Body of pancreas (tissue), 4 donors: ENCODE measurements at regions not wholly inside any gene's neighbourhood (a gene's known extent, or its start where the extent isn't known, plus 50 kb on each side); places are given as distances from the start of the nearest gene placed in this dataset.

ENCODE experiments used
- ATAC-seq: fragments of 150-250 bp; one replicate; pipeline ENCODE4 v1.9.1; 2016
- DNase-seq, 4 donors: peaks; one replicate each; pipeline ENCODE4 v3.0.0-alpha.2; 2019
- H3K27ac ChIP-seq, 4 donors: fragments of 200-600 bp; sonication (generic); 1 replicate in 3 of 4; 2 replicates in 1 of 4; pipeline versions ENCODE4 v1.5.1 to v1.6.1; 2016 to 2019; ENCODE audit warnings: mild to moderate bottlenecking in 1 of 4, mixed read lengths in 1 of 4, moderate library complexity in 1 of 4
- H3K27me3 ChIP-seq, 2 donors: fragments of 200-600 bp; sonication (generic); one replicate each; pipeline ENCODE4 v1.6.0; 2016; ENCODE audit warnings: mild to moderate bottlenecking in 1 of 2
- H3K36me3 ChIP-seq, 2 donors: fragments of 200-600 bp; sonication (generic); replicated peaks in 1 of 2; 2 replicates each; pipeline ENCODE4 v1.5.1; 2016; ENCODE audit warnings: low read depth in 2 of 2; ENCODE audit not compliant: insufficient read depth in 1 of 2
- H3K4me1 ChIP-seq: fragments of 200-600 bp; sonication (generic); one replicate; pipeline ENCODE4 v1.6.0; 2016
- H3K4me3 ChIP-seq, 2 donors: fragments of 200-600 bp; sonication (generic); 1 replicate in 1 of 2; 2 replicates in 1 of 2; pipeline ENCODE4 v1.5.1; 2016 to 2019
- H3K9me3 ChIP-seq, 3 donors: fragments of 200-600 bp; sonication (generic); 1 replicate in 2 of 3; 2 replicates in 1 of 3; pipeline ENCODE4 v1.5.1; 2016
- POLR2A ChIP-seq, 3 donors: fragments of 450-650 bp; IDR thresholded peaks; one replicate each; pipeline ENCODE4 v1.6.1; 2016; ENCODE audit warnings: antibody characterized with exemption in 3 of 3, mild to moderate bottlenecking in 2 of 3
- WGBS, 2 donors: methylation state at CpG; one replicate each; pipeline ENCODE4 v1.1.5; 2017; 5-methylcytosine and 5-hydroxymethylcytosine counted together
- intact Hi-C: fragments of 100-400 bp; cut with DNase I; formaldehyde crosslinking; loops from one replicate; pipeline ENCODE4 v1.15.1; 2023
- TF ChIP-seq, protein P1 (sequence below), 7 experiments: fragments of 450-650 bp in 4 of 7; fragments of 200-600 bp in 3 of 7; sonication (generic) in 3 of 7; IDR thresholded peaks; one replicate each; pipeline ENCODE4 v1.5.1; 2016 to 2019; ENCODE audit warnings: antibody characterized with exemption in 7 of 7

DNA sequence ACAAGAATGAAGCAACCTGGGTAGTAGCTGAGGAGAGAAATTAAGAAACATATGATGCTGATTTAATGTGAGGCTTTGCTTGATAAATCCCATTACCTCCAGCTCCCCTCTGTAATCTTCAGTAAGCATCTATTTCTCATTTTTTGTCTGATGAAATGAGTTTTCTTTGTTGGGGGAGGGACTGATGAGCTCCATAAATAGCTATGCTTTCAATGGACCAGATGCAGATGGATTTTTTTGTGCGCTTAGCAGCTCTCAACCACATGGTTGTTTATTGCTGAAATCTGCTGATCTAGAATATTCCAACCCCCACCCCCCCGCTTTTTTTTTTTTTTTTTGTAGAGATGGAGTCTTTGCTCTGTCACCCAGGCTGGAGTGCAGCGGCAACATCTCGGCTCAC is 1082.0 kb downstream of the RAPGEF2 start:
- DNase-seq (no peak), ATAC-seq (no peak)
- no peak for TF ChIP-seq POLR2A (IDR thresholded peaks at IDR 0.05)
- TF ChIP-seq, protein P1, sequence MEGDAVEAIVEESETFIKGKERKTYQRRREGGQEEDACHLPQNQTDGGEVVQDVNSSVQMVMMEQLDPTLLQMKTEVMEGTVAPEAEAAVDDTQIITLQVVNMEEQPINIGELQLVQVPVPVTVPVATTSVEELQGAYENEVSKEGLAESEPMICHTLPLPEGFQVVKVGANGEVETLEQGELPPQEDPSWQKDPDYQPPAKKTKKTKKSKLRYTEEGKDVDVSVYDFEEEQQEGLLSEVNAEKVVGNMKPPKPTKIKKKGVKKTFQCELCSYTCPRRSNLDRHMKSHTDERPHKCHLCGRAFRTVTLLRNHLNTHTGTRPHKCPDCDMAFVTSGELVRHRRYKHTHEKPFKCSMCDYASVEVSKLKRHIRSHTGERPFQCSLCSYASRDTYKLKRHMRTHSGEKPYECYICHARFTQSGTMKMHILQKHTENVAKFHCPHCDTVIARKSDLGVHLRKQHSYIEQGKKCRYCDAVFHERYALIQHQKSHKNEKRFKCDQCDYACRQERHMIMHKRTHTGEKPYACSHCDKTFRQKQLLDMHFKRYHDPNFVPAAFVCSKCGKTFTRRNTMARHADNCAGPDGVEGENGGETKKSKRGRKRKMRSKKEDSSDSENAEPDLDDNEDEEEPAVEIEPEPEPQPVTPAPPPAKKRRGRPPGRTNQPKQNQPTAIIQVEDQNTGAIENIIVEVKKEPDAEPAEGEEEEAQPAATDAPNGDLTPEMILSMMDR (IDR thresholded peaks at IDR 0.05) = no peak
- H3K9me3 ChIP-seq = no peaks in the 10 kb centered on the region
- no peaks in the 10 kb centered on the region for H3K4me1 ChIP-seq
- H3K27ac ChIP-seq = no peak overlapping the region
- H3K4me3 ChIP-seq = no peak overlapping the region
- no peaks in the 10 kb centered on the region for H3K27me3 ChIP-seq
- WGBS, 2 donors = 89 to 99% methylated on average over 4 of the region's 4 CpGs
- intact Hi-C loops = no loop called here
- no peaks in the 10 kb centered on the region for H3K36me3 ChIP-seq

DNA sequence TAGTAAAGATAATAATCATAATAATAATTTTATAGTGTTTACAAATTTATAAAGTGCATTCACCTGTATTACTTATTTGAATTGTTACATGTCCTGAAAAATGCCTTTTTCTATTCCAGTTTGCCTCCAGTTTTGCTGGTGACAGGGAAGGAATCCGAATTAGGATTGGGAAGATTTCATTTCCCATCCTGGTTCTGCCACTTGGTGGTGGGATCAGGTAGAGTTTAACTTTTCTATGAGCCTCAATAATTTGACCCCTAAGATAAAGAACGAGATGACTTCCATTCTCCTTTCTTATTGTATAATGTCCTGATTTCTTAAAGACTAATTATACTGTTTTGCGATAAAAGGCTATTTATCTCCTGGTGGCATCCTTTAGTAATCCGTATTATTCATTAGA is 1090.9 kb downstream of the RAPGEF2 start:
- no peak overlapping the region for H3K27ac ChIP-seq
- no peaks in the 10 kb centered on the region for H3K9me3 ChIP-seq
- WGBS, 2 donors = 84 to 88% methylated on average over 4 of the region's 4 CpGs
- ATAC-seq (no peak), DNase-seq (no peak)
- TF ChIP-seq POLR2A (IDR thresholded peaks at IDR 0.05) = no peak
- TF ChIP-seq, protein P1 (IDR thresholded peaks at IDR 0.05) = no peak
- H3K27me3 ChIP-seq = no peaks in the 10 kb centered on the region
- no peaks in the 10 kb centered on the region for H3K4me1 ChIP-seq
- H3K36me3 ChIP-seq = no peaks in the 10 kb centered on the region
- intact Hi-C loops = no loop called here
- no peak overlapping the region for H3K4me3 ChIP-seq

DNA sequence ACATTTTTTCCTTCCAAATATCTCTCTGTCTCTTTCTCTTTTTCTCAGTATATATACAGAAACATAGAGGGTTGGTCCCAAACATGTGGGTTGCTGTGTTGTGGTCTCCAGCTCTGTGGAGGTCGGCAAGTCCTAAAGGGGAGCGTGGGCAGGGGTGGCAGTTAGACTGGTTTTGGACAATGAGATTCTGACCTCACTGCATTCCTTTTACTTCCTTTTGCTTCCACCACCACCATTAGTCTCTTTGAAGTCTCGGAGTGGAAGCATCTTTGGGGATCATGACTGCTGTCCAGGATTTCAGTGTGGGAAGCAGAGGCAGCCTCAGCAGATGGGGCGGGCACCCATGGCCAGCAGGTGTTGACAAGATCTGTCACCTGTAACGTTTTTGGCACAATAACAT is 1091.8 kb downstream of the RAPGEF2 start:
- no peaks in the 10 kb centered on the region for H3K27me3 ChIP-seq
- 72 to 81% methylated on average over 5 of the region's 5 CpGs for WGBS, 2 donors
- intact Hi-C loops = no loop called here

DNA sequence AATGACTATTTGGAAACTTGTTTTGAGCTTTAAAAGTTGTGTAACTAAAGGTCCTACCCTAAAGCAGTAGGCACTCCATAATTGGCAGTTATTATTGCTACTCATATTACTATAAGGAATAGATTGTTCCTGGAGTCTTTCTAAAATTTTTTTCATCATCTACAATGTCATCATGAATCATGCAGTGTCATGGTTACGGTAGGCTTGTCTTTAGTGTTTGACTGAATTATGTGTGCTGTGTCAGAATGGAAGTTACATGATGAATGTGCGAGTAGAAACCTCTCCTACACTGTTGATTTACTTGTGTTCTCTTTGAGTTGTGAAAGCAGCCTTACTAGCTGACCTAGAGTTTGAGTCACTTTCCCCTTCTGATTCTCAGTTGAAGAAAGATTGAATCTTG is 1099.9 kb downstream of the RAPGEF2 start:
- ATAC-seq = no peak
- DNase-seq = no peak
- H3K27ac ChIP-seq = no peak overlapping the region
- no peak for TF ChIP-seq POLR2A (IDR thresholded peaks at IDR 0.05)
- TF ChIP-seq, protein P1 (IDR thresholded peaks at IDR 0.05) = no peak
- H3K27me3 ChIP-seq = no peaks in the 10 kb centered on the region
- WGBS, 2 donors = 71 to 81% methylated on average over 2 of the region's 2 CpGs
- peaks cover 0 to 5% (median 0%) of the 10 kb centered on the region in 3 donors for H3K9me3 ChIP-seq
- no peaks in the 10 kb centered on the region for H3K4me1 ChIP-seq
- intact Hi-C loops = no loop called here
- H3K36me3 ChIP-seq = no peaks in the 10 kb centered on the region
- no peak overlapping the region for H3K4me3 ChIP-seq

More for the DNA sequence above, 1091.8 kb downstream of the RAPGEF2 start:
- H3K27ac ChIP-seq = no peak overlapping the region
- no peaks in the 10 kb centered on the region for H3K4me1 ChIP-seq
- DNase-seq = no peak
- H3K9me3 ChIP-seq = peaks cover 0 to 2% (median 0%) of the 10 kb centered on the region in 3 donors
- no peak overlapping the region for H3K4me3 ChIP-seq
- H3K36me3 ChIP-seq = no peaks in the 10 kb centered on the region
- no peak for ATAC-seq
- TF ChIP-seq POLR2A (IDR thresholded peaks at IDR 0.05) = no peak
- TF ChIP-seq, protein P1 (IDR thresholded peaks at IDR 0.05) = no peak

DNA sequence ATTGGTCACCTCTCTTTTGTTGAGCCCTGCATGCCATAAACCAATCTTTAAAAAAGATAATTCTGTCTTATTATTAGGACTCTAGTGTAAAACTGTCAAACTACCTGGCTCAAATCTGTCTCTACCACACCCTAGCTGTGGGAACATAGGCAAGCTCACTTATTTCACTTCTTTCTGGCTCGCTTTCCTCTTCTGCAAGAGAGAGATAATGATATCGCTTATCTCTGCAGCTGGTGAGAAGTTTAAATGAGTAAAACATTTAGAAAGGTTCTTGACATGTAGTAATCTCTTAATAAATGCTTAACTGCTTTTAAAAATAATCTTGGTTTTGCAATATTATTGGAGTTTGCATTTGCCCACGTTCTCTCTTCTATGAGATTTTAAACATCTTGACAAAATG is 1109.2 kb downstream of the RAPGEF2 start:
- Histone ChIP-seq H3K4me3 (no peak overlapping the region), H3K36me3 (no peaks in the 10 kb centered on the region), H3K9me3 (no peaks in the 10 kb centered on the region), H3K4me1 (peaks cover 3% of the 10 kb centered on the region), H3K27me3 (no peaks in the 10 kb centered on the region), H3K27ac (no peak overlapping the region)
- intact Hi-C loops = no loop called here
- 19 to 22% methylated on average over 3 of the region's 3 CpGs for WGBS, 2 donors
- TF ChIP-seq, protein P1 (IDR thresholded peaks at IDR 0.05) = no peak
- TF ChIP-seq POLR2A (IDR thresholded peaks at IDR 0.05) = no peak
- ATAC-seq = no peak
- DNase-seq = no peak
